Neural progenitor cell (in vitro differentiated cells): ENCODE measurements at regions not wholly inside any gene's neighbourhood (a gene's known extent, or its start where the extent isn't known, plus 50 kb on each side); places are given as distances from the start of the nearest gene placed in this dataset.

Source experiments
- DNase-seq: peaks from one replicate; pipeline ENCODE4 v3.0.0-alpha.2; 2016; ENCODE audit warnings: low spot score
- H2AFZ ChIP-seq: fragments of 200-600 bp; sonication (generic); replicated peaks from 2 replicates; pipeline ENCODE4 v1.6.1; 2016; ENCODE audit warnings: antibody characterized with exemption
- H3F3A ChIP-seq: fragments of 200-600 bp; sonication (generic); 2 replicates; pipeline ENCODE4 v1.6.1; 2016; ENCODE audit warnings: antibody characterized with exemption, low read depth
- H3K27ac ChIP-seq: fragments of 200-600 bp; sonication (generic); 2 replicates; pipeline ENCODE4 v1.5.1; 2016; ENCODE audit warnings: mild to moderate bottlenecking
- H3K27me3 ChIP-seq: fragments of 200-600 bp; sonication (generic); 2 replicates; pipeline ENCODE4 v1.6.1; 2016; ENCODE audit warnings: mild to moderate bottlenecking, moderate library complexity
- H3K36me3 ChIP-seq: fragments of 200-600 bp; sonication (generic); 2 replicates; pipeline ENCODE4 v1.5.1; 2016
- H3K4me1 ChIP-seq: fragments of 200-600 bp; sonication (generic); 2 replicates; pipeline ENCODE4 v1.6.1; 2016; ENCODE audit warnings: mixed run types
- H3K4me2 ChIP-seq: fragments of 200-600 bp; sonication (generic); 2 replicates; pipeline ENCODE4 v1.6.1; 2016
- H3K4me3 ChIP-seq: fragments of 200-600 bp; sonication (generic); 2 replicates; pipeline ENCODE4 v1.5.1; 2016
- H3K79me2 ChIP-seq: fragments of 200-600 bp; sonication (generic); 2 replicates; pipeline ENCODE4 v1.6.1; 2016; ENCODE audit warnings: low read depth
- H3K9ac ChIP-seq: fragments of 200-600 bp; sonication (generic); 2 replicates; pipeline ENCODE4 v1.6.1; 2016
- H3K9me3 ChIP-seq: fragments of 200-600 bp; sonication (generic); 2 replicates; pipeline ENCODE4 v1.5.1; 2016; ENCODE audit warnings: low read depth
- H4K20me1 ChIP-seq: fragments of 200-600 bp; sonication (generic); 2 replicates; pipeline ENCODE4 v1.6.1; 2016; ENCODE audit warnings: low read depth
- H3K27ac Mint-ChIP-seq: 3 replicates; pipeline ENCODE4 v1.8.0; 2021; ENCODE audit warnings: mixed read lengths
- H3K27me3 Mint-ChIP-seq: 2 replicates; pipeline ENCODE4 v1.8.0; 2022; ENCODE audit warnings: low read depth, mild to moderate bottlenecking, inconsistent platforms, moderate library complexity, mixed read lengths; ENCODE audit not compliant: insufficient read depth
- H3K36me3 Mint-ChIP-seq: 3 replicates; pipeline ENCODE4 v1.8.0; 2021; ENCODE audit warnings: mixed read lengths
- H3K4me1 Mint-ChIP-seq: 3 replicates; pipeline ENCODE4 v1.8.0; 2021; ENCODE audit warnings: mixed read lengths
- H3K4me3 Mint-ChIP-seq: 3 replicates; pipeline ENCODE4 v1.8.0; 2021; ENCODE audit warnings: mild to moderate bottlenecking, moderate library complexity, mixed read lengths
- H3K9me3 Mint-ChIP-seq: 3 replicates; pipeline ENCODE4 v1.8.0; 2020; ENCODE audit warnings: mixed read lengths
- CTCF ChIP-seq: fragments of 200-600 bp; sonication (generic); IDR thresholded peaks from 2 replicates; pipeline ENCODE4 v1.5.1; 2017; ENCODE audit warnings: antibody characterized with exemption, mild to moderate bottlenecking
- EZH2 ChIP-seq: fragments of 200-600 bp; sonication (generic); IDR thresholded peaks from 2 replicates; pipeline ENCODE4 v1.6.1; 2017; ENCODE audit warnings: antibody characterized with exemption, mild to moderate bottlenecking, moderate library complexity
- EZH2phosphoT487 ChIP-seq: fragments of 200-600 bp; sonication (generic); IDR thresholded peaks from 2 replicates; pipeline ENCODE4 v1.6.1; 2017; ENCODE audit warnings: antibody characterized with exemption

GRCh38 chr13:34006011-34006410, 188.1 kb downstream of the RFC3 start:
- no peaks in the 10 kb centered on the region for H3K27me3 ChIP-seq
- no peaks in the 10 kb centered on the region for H3F3A ChIP-seq
- TF ChIP-seq CTCF = no peak
- no peak for TF ChIP-seq EZH2phosphoT487
- no peak for TF ChIP-seq EZH2
- no peak overlapping the region for H3K27ac ChIP-seq
- H3K79me2 ChIP-seq = no peaks in the 10 kb centered on the region
- no peak overlapping the region for H3K9ac ChIP-seq
- Mint-ChIP-seq H3K4me1 (peaks cover 2% of the 10 kb centered on the region), H3K27me3 (peaks cover 3% of the 10 kb centered on the region), H3K9me3 (no peaks in the 10 kb centered on the region), H3K36me3 (no peaks in the 10 kb centered on the region), H3K27ac (no peak overlapping the region), H3K4me3 (no peak overlapping the region)
- H3K36me3 ChIP-seq = no peaks in the 10 kb centered on the region
- H3K4me2 ChIP-seq = no peak overlapping the region
- H3K4me1 ChIP-seq = no peaks in the 10 kb centered on the region
- no peak overlapping the region for H2AFZ ChIP-seq
- H4K20me1 ChIP-seq = no peaks in the 10 kb centered on the region
- DNase-seq = no peak
- no peak overlapping the region for H3K4me3 ChIP-seq
- no peaks in the 10 kb centered on the region for H3K9me3 ChIP-seq

GRCh38 chr13:34011552-34012085, 193.7 kb downstream of the RFC3 start:
- H3K36me3 ChIP-seq = no peaks in the 10 kb centered on the region
- H3K4me2 ChIP-seq = no peak overlapping the region
- H3K79me2 ChIP-seq = no peaks in the 10 kb centered on the region
- no peaks in the 10 kb centered on the region for H3F3A ChIP-seq
- no peak overlapping the region for H3K9ac ChIP-seq
- H3K4me1 ChIP-seq = no peaks in the 10 kb centered on the region
- no peak overlapping the region for H3K4me3 ChIP-seq
- no peaks in the 10 kb centered on the region for H3K27me3 ChIP-seq
- DNase-seq = peak; percentile 12
- no peaks in the 10 kb centered on the region for H3K9me3 ChIP-seq
- Mint-ChIP-seq H3K27ac (no peak overlapping the region), H3K27me3 (peaks cover 3% of the 10 kb centered on the region), H3K4me3 (no peak overlapping the region), H3K9me3 (no peaks in the 10 kb centered on the region), H3K4me1 (peaks cover 2% of the 10 kb centered on the region), H3K36me3 (no peaks in the 10 kb centered on the region)
- TF ChIP-seq EZH2 (no peak), EZH2phosphoT487 (no peak), CTCF (no peak)
- H3K27ac ChIP-seq = no peak overlapping the region
- no peaks in the 10 kb centered on the region for H4K20me1 ChIP-seq
- H2AFZ ChIP-seq = no peak overlapping the region

- H3K27ac ChIP-seq = no peak overlapping the region
- H3F3A ChIP-seq = no peaks in the 10 kb centered on the region
- no peak overlapping the region for H3K9ac ChIP-seq
- H3K36me3 ChIP-seq = no peaks in the 10 kb centered on the region
- peaks cover 3% of the 10 kb centered on the region for H3K27me3 Mint-ChIP-seq
- no peak for DNase-seq
- H3K27me3 ChIP-seq = no peaks in the 10 kb centered on the region
- H3K4me1 ChIP-seq = no peaks in the 10 kb centered on the region
- H3K4me3 ChIP-seq = no peak overlapping the region
- H4K20me1 ChIP-seq = no peaks in the 10 kb centered on the region
- TF ChIP-seq EZH2 (no peak), EZH2phosphoT487 (no peak), CTCF (no peak)
- no peak overlapping the region for H2AFZ ChIP-seq
- H3K36me3 Mint-ChIP-seq = no peaks in the 10 kb centered on the region
- H3K79me2 ChIP-seq = no peaks in the 10 kb centered on the region
- H3K9me3 ChIP-seq = no peaks in the 10 kb centered on the region
- no peak overlapping the region for H3K4me2 ChIP-seq
- peaks cover 2% of the 10 kb centered on the region for H3K4me1 Mint-ChIP-seq
- no peaks in the 10 kb centered on the region for H3K9me3 Mint-ChIP-seq
- H3K4me3 Mint-ChIP-seq = no peak overlapping the region
- no peak overlapping the region for H3K27ac Mint-ChIP-seq
Measured at GRCh38 chr13:34012382-34012781, 194.4 kb downstream of the RFC3 start.
